PC-9 (cell line): ENCODE measurements at regions not wholly inside any gene's neighbourhood (a gene's known extent, or its start where the extent isn't known, plus 50 kb on each side); places are given as distances from the start of the nearest gene placed in this dataset.

Experiments
- EZH2 ChIP-seq: fragments of 200-600 bp; sonication (generic); IDR thresholded peaks from 2 replicates; pipeline ENCODE4 v1.8.0; 2017; ENCODE audit warnings: antibody characterized with exemption, low read depth
- TF ChIP-seq, protein P1 (sequence below): fragments of 200-600 bp; sonication (generic); conservative IDR thresholded peaks from 2 replicates; pipeline ENCODE4 v1.6.1; 2017; ENCODE audit warnings: mixed run types, antibody characterized with exemption, mild to moderate bottlenecking, moderate library complexity

DNA sequence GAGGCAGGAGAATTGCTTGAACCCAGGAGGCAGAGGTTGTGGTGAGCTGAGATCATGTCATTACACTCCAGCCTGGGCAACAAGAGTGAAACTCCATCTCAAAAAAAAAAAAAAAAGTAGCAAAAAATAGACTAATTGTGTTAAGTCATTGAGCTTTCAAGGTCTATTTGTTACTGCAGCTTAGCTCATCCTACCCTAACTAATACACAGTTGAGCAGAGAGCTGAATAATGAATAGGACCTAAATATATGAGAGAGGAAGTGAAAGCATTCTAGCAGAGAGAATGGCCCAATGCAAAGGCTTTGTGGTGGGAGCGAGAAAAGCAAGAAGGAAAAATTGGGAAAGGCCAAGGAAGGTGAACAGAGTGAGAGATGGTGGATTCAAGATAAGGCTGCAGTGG is 128.3 kb downstream of the AXIN2 start:
- TF ChIP-seq, protein P1, sequence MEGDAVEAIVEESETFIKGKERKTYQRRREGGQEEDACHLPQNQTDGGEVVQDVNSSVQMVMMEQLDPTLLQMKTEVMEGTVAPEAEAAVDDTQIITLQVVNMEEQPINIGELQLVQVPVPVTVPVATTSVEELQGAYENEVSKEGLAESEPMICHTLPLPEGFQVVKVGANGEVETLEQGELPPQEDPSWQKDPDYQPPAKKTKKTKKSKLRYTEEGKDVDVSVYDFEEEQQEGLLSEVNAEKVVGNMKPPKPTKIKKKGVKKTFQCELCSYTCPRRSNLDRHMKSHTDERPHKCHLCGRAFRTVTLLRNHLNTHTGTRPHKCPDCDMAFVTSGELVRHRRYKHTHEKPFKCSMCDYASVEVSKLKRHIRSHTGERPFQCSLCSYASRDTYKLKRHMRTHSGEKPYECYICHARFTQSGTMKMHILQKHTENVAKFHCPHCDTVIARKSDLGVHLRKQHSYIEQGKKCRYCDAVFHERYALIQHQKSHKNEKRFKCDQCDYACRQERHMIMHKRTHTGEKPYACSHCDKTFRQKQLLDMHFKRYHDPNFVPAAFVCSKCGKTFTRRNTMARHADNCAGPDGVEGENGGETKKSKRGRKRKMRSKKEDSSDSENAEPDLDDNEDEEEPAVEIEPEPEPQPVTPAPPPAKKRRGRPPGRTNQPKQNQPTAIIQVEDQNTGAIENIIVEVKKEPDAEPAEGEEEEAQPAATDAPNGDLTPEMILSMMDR: no peak
- TF ChIP-seq EZH2: no peak
